HG03139 (cell line): ENCODE measurements at regions not wholly inside any gene's neighbourhood (a gene's known extent, or its start where the extent isn't known, plus 50 kb on each side); places are given as distances from the start of the nearest gene placed in this dataset.

Experiments
- ATAC-seq: cut with Tn5 transposase; IDR thresholded peaks from one replicate; pipeline ENCODE4 v1.9.1; 2021; ENCODE audit not compliant: unreplicated experiment

DNA sequence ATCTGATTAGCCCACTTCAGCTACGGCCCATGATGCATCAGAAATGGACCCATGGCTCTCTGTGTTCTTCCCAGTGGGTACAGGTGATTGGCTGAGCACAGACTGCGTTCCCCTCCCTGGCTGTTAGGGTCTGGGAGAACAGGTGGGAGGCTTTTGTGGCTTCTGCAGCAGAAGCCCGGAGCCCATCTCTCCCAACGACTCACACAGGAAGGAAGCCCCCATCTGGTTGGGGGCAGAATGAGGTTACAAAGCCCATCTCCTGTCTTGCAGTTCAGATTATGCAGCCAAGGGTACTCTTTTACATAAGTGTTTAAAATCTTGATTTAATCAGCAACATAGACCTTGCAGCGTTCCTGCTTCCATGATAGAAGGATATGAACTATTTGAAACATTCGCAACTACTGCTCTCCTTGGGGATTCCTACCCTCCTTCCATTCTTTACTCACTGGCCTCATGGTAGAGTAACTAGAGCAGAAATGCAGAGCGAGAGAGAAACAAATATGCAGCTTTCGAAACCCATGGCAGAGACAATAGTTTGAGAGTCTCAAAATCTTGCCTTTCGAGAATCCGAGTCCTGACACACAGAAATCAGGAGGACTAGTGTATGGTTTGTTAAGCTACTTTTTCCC is 291.3 kb downstream of the TLE3 start:
- ATAC-seq: no peak

DNA sequence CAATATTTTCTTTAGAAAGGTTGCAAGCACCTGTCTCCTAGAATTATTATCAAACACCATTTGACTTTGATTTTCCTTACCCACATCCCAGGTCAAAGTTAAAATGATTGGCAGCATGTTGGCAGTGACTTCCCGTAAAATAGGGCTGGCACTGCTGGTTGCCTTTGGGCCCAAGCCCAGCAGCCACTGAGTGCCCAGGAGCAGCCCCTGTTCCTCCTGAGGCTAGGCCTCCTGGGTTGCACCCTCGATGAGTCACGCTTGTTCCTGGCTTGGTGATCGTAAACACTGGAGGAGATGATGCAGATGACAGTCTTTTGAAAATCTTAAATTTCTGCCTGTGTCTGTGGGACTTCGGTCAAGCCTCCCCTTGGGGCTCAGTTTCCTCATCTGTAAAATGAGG is 290.0 kb downstream of the TLE3 start:
- no peak for ATAC-seq

DNA sequence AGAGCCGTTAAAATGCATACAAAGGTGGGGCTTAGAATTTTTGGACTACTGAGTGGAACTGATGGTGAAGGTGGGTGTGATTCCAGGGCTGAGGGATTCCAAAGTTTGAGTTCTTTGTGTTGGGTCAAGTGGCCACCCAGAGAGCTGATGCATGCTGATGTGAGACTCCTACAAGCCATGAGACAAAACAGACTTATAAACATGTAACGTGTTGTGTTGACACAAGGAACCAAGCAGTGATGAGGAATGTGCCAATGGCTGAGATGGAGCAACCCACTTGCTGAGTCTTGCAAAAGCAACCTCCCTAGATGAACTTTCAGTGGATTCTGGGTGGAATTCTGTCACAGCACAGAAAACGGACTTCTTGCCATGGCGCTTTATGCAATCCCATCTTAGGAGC is 289.0 kb downstream of the TLE3 start:
- ATAC-seq: no peak

DNA sequence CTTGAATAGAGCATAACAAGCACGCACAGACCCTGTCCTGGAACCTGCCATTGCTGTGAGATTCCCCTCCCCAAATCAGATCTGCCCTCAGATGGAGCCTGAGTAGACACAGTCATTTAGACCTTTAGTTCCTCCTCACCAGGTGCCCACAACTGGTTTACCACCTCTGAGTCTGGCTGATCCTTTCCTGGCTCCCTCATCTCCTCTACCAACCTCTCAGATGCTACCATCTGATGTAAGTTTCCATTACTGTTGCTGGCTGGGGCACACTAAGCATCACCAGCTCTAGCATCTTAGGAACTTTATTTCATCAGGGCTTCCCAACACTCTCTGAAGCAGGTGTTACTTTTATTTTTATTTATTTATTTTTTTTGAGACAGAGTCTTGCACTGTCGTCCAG is 288.3 kb downstream of the TLE3 start:
- no peak for ATAC-seq

DNA sequence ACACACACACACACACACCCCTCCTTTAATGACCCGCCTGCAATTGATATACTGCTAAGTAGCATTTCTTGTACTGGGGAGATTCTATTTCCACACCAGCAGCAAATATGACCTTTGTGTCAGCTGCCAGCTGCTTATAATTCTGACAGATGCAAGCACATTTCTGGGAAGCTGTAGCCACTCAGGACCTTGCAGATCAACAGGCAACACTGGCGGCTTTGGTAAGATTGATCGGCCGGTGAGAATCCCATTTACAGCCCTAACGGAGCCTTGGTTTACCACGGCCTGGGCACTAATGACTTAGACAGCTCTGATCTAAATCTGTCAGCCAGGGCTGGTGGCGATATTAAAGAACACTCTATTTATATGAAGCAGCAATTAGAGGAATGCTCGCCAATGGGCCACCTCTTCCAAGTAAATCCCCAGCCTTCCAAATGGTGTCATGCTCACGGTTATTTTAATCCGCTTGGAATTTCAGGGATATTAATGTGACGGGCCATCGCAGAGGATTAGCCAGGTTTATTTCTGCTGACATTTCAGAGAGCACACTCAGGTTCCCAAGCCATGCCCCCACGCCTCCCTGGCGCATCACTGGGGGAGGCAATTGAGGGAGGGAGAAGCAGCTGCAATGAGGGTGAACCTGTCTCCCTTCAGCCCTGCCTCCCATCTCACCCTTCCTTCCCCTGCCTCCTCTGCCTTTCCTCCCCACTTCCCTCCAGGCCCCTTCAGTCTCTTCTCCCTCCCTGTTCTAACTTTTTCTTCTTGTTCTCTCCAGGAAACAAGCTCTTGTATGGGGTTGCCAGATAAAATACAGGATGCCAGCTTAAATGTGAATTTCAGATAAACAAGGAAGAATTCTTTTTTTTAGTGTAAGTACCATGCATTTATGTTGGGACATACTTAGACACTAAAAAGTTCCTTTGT is 287.0 kb downstream of the TLE3 start:
- ATAC-seq: no peak

DNA sequence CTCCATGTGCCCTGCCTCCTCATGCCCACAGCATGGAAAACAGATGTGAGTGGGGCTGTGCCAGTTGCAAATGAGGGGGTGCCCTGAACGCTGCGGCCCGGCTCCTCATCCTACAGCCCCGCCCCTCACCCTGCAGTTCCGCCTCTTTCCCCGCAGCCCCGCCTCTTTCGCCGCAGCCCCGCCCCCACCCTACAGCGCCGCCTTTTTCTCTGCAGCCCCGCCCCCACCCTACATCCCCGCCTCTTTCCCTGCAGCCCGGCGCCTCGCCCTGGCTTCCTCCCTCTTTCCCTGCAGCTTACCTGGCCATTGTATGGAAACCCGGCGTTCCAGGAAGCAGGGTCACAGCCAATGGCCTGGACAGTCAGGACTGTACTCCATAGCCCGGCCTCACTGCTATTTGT is 284.9 kb downstream of the TLE3 start:
- no peak for ATAC-seq

DNA sequence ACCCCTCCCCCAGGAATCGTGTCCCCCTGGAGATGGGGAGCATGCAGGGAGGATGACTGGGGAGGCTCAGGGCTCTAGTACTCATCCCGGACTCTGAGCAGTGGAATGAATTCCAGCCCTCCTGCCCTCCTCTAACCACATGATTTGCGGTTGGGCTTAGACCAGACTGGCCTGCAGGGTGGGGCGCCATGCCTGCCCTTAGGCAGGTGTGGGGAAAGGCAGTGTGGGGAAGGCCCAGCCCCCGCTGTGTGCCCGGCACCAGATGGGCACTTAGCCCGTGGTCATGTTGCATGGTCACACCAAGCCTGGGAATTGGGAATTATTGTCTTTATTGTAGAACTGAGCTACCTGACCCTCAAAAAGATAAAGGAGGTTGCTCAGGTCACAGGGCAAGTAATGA is 283.8 kb downstream of the TLE3 start:
- no peak for ATAC-seq

DNA sequence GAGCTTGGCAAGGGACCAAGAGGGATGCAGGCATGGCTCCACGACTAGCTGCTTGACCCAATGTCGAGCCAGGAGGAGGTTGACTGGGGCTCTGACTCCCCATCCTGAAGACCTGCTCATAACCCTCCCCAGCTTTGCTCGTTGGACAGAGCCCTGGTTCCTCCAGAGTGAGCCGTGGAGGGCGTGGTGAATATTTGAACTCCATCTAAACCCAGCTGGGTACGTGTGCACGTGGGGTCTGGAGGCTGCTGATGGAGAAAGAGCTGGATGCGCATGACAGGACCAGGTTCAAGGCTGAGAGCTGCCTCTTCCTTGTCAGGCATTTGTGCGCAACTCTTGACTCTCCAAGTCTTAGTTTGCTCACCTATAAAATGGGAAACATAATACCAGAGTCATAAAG is 282.8 kb downstream of the TLE3 start:
- no peak for ATAC-seq

DNA sequence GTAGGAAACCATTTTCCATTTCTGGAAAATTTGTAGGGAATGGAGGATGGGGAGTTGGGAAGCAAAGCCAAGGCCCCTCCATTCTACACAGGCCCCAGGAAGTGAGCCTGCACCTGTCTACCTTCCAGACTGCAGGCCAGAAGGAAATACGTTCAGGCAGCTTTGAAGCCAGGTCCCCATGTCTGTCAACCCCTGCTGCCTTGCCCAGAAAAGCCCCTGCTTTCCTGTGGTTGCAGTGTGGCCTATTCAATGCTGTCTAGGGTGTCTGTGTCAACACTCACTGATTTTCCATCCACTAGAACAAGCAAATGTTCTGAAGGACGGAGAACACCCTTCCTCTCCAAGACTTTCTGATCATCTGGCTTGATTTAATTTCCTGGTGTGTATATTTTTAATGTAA is 281.9 kb downstream of the TLE3 start:
- no peak for ATAC-seq

DNA sequence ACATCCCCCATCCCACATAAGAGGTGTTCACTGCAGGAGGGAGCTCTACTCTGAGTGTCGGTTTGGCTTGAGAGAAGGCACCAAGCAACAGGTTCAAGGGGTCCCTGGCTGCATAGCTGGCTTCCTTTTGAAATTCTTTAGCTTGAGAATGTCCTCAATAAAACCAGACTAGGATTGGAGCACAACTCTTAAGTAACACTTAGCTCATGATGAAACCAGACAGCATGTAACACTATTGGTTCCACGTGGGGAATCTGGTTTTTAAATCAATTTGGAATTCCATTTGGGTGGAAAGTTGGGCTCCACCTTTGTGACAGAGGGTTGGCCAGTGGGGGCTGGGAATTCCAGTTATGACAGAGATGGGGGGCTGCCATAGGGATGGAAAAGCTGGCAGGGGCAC is 281.2 kb downstream of the TLE3 start:
- ATAC-seq: no peak

DNA sequence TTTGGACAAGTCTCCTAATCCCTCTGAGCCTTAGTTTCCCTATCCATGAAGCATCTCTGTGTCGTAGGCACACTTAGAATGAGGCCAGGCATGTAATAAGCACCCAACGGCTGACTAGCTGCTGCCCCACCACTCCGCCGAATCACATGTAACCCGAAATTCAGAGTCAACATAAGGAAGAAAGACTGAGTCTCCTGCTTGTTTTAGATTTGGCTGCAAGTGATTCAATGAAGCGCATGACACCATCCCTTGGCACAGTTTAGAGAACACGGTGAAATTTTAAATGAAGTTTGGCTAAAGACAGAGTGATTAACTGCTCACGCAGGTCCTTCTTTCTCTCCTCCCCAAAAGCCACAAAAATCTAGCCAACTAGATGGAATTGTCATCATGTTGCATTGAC is 279.2 kb downstream of the TLE3 start:
- no peak for ATAC-seq

DNA sequence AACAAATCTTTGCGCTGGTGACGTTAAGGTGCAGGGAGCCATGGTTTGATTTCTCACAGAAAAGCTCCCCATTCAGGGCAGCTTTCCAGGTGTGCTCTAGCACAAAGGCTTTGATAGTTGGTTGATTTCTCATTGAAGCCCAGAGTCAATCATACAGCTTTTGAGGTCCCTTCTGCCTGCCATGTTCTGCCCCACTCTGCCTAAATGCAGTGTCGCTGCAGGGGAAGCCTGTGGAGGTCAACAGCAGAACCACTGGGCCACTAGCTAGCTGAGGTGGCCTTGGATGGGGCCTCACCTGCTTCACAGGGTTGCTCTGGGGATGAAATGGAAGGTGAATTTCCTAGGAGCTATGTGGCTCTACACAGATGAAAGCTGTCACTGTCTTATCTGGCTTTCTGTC is 278.3 kb downstream of the TLE3 start:
- ATAC-seq: no peak

DNA sequence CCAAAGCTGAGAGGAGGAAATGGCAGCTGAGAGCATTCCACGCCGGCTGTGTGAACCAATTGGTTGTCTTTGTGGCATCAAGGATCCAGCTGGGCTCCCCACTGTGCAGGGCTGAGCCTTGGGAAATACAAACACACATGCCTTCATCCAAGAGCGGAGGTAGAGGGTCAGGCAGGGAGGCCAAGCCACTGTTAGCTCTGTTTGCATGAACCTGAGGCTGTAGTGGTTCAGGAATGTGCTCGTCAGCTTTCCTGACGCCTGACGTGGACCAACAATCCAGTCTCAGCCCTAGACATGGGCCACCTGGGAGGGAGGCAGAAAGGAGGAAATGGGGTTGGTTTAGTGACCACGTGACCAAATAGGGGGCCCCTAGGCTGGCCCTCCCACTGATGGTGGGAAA is 276.9 kb downstream of the TLE3 start:
- ATAC-seq: no peak

DNA sequence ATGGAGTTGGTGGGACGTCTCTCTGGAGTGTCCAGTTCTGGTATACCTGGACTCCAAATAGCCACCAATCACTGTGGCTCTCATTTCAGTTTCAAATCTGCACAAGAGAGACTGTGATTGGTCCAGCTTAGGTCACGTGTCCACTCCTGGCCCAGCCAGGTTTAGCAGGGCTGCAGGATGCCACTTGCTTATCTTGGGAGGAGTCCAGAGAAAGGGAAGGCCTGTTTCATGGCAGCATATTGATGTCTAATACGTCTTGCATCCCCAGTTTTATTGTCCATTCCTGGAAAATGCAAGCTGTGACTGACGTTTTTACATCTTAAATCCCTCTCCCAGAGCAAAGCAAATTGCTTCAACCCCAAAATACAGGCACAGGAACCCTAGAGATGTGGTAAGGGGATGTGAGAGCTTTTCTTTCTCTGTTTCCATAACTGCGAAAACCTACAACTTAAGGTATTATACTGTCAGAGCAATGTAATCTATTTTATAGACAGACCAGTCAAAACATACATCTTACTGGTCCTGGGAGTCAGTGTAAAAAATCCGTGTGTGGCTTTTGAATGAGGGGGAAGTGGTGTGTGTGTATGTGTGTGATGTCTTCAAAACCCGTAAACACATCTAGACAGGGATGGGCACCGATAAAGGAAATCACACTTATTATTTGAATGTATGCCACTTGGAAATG is 274.4 kb downstream of the TLE3 start:
- no peak for ATAC-seq

DNA sequence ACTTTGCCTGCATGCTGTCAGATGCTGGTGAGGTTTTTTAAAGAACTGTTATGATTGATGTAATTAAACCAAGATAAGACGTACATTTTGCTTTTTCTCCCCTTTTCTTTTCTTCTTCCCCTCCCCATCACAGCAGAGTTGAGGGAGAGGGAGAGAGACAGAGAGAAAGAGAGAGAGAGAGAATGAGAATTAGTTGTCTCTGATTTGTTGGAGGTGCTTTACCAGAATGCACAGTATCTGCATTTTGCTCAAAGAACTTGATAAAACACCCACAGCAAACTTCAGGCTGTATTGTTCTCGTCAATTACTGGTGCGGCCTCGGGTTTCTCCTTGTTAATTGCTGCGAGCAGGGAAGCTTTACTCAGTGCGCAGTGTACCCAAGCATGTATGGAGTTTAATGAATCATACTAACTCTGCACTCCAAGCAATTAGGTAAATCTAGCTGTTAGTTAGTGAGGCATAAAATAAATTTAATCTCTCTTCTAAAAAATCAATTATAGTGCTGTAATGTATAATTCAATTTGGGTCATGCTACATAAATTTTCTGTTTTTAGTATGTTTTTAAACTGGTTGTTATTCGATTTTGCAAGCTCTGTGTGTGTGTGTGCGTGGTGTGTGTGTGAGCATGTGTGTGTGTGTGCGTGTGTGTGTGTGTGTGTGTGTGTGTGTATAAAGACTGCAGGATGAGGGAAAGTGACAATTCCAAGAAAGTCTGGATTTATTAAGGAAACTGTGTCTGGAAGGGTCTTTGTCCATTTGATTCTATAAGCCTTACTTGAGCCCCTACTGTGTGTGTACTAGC is 273.4 kb downstream of the TLE3 start:
- no peak for ATAC-seq

DNA sequence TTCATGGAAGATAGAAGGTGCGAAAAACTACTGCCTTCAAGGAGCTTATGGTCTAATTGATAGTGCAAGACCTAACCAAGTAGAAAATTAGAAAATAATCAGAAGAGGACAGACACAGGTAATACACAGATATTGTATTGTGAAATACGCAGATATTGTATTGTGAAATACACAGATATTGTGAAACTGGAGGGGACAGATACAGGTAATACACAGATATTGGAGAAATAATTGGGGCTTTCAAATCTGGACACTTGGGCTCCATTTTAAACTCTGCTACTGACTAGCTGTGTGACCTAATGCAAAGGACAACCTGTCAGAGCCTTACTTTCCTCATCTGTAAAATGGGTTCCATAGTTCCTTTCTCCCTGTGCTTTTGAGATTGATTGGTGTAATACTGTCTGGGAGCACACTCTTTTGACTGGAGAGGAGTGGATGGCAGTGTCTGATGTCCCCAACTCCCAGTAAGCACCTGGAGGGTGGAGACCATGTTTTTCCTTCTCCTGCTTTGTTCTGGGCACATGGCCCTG is 272.8 kb downstream of the TLE3 start:
- ATAC-seq: no peak

DNA sequence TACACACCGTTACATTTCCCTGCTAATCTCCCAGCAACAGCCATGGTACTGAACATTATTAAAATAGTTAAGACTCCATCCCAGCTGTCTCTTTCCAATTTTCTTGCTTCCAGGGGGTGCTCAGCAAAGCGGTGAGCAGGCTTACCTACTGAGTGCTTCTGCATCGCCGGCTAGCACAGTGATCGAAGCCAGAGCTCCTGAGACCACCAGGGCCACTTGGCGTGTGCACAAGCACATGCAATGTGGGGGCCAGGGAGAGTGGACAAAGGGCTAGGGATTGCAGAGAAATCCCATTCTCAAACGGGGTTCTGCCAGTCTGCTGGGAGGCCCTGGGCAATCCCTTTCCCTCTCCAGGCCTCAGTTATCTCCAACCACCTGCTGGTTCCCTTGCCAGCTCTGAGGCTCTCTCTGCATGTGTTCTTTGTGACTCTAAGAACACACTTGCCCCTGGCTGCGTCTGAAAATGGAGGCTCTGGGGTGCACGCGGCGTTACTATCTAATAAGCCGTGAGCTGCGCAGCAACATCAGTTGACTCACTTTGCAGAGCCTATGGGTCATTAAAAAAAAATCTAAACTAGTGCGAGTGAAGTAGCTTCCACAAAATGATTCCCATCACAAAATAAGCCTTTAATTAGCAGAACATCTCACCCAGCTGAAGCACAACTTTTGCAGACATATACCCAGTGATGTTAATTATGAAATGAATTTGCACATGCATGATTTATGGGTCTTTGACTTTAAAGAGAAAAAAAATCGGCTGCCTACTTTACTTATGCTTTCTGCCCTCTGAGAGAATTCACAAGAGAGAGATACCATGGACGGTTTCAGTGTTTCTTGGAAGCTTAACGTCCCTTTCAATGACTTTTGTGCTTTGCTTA is 271.5 kb downstream of the TLE3 start:
- no peak for ATAC-seq

DNA sequence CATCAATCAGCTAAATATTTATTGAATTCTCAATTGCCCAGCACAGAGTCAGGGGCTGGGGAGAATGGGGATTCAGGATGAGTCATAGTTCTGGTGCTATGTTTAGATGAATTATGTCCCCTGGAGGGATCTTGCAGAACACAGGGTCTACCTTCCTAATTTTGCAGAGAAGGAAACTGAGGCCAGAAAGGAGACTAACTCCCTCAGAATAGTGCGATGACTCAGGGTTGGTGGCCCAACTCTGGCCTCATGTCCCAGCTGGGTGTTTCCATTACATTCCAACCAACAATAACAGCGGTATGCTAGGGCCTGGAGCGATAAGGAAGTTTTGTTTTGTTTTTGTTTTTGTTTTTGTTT is 270.9 kb downstream of the TLE3 start:
- ATAC-seq: no peak

DNA sequence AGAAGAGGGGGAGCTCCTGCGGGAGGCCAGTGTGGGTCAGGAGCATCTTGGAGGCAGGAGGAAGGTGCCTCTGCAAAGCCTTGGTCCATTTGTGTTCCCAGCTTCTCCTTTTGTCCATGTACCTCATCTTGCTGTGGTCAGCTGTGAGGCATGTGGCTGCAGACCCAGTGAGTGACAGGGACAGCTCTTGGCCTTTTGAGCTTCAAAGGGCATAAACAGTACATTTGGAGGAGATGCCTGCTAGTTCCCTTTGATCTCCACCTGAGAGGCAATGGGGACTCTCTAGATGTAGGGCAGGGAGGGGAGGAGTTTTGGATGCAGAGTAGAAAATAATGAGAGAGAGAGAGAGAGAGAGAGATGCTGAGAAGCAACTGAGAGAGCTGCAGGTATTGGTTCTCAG is 270.0 kb downstream of the TLE3 start:
- ATAC-seq: no peak

DNA sequence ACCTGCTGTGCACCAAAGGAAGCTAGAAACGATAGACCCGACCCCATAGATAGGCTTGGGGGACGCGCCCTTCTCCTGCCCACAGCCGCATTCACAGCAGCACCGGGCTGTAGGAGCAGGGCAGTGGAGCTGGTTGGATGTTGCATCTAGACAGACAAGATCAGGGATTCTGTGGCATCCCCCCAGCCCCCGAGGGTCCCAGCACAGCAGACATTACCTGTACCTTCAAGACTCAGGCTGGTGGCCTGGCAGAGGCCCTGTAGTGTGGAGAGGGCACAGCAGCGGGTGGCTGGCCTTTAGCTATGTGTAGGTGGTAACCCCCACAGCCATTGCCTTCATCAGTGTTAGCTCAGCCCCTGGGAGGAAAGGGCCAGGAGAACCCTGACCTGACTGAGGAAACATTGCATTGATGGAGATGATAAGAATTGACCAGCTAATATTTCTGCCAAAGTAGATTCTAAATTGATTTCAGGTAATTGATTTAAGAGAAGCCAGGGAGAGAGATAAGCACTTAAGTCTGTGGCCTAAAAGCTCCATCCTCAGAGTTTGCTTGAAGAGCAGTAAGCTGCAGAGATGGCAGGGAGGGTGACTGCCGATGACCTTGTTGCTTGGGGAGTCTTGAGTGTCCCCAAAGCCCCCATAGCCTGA is 269.4 kb downstream of the TLE3 start:
- no peak for ATAC-seq
